ENCODE measurements at regions not wholly inside any gene's neighbourhood (a gene's known extent, or its start where the extent isn't known, plus 50 kb on each side); places are given as distances from the start of the nearest gene placed in this dataset.

DNA sequence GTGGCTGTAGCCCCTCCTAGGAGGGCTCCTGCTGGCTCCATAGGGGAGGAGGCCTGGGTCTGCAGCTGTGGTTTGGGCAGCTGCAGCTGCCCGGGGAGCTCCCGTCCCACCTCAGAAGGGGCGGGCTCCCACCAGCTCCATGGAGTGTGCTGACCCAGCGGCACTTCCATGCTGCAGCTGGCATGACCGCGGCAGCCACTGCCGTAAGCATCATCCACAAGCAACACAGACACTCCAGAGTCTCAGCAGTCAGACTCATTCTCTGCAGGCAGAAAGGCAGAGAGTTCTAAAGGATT, 660.1 kb upstream of the RAB6C start:
- no peak for TF ChIP-seq CTCF (conservative IDR thresholded peaks at IDR 0.05)
- TF ChIP-seq EZH2 (IDR thresholded peaks at IDR 0.05; ENCODE audit: low read depth): no peak
